MG63 (cell line): ENCODE measurements at regions not wholly inside any gene's neighbourhood (a gene's known extent, or its start where the extent isn't known, plus 50 kb on each side); places are given as distances from the start of the nearest gene placed in this dataset.
"Not testable (repeated sequence)": the region's sequence is repeated elsewhere in the genome, so short reads cannot be mapped to it uniquely, and the experiment has no call there.

Experiments
- DNase-seq: peaks from one replicate; pipeline ENCODE4 v3.0.0-alpha.2; 2020
- H3K27me3 ChIP-seq: fragments of 250-450 bp; sonication (Bioruptor Pico); 2 replicates; pipeline ENCODE4 v1.5.1; 2020; ENCODE audit warnings: mild to moderate bottlenecking, moderate library complexity
- H3K36me3 ChIP-seq: fragments of 250-450 bp; sonication (Bioruptor Pico); 2 replicates; pipeline ENCODE4 v1.5.1; 2020; ENCODE audit warnings: mild to moderate bottlenecking, moderate library complexity
- H3K4me3 ChIP-seq: fragments of 250-450 bp; sonication (Bioruptor Pico); 2 replicates; pipeline ENCODE4 v1.5.1; 2020; ENCODE audit warnings: mild to moderate bottlenecking, moderate library complexity
- H3K9me3 ChIP-seq: fragments of 250-450 bp; sonication (Bioruptor Pico); 2 replicates; pipeline ENCODE4 v1.5.1; 2020; ENCODE audit warnings: mild to moderate bottlenecking, moderate library complexity

DNA sequence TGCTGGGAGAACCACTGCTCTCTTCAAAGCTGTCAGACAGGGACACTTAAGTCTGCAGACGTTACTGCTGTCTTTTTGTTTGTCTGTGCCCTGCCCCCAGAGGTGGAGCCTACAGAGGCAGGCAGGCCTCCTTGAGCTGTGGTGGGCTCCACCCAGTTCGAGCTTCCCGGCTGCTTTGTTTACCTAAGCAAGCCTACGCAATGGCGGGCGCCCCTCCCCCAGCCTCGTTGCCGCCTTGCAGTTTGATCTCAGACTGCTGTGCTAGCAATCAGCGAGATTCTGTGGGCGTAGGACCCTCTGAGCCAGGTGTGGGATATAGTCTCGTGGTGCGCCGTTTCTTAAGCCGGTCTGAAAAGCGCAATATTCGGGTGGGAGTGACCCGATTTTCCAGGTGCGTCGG is 242.6 kb upstream of the DEPDC1 start:
- H3K4me3 ChIP-seq, H3K36me3 ChIP-seq, H3K9me3 ChIP-seq, DNase-seq, H3K27me3 ChIP-seq: not testable (repeated sequence)

DNA sequence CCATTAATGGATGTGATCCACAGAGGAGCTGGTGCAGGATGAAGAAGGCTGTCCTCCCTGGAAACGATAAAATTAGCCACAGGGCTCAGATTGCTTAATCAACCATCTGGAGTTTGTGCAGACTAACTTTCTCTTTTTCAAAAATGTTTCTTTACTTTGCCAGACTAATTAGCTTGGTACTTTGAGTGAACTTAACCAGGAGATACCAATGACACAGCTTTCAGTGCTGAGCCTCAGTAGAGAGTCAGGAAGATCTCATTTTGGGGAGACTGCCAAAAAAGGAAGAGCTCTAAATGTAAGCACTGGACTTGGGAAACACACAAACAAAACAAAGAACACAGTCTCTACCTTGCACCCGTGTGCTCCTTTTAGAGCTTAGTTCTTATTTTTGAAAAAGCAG is 248.1 kb upstream of the DEPDC1 start:
- H3K36me3 ChIP-seq = no peaks in the 10 kb centered on the region
- no peak overlapping the region for H3K4me3 ChIP-seq
- no peak for DNase-seq
- no peaks in the 10 kb centered on the region for H3K27me3 ChIP-seq
- H3K9me3 ChIP-seq = no peaks in the 10 kb centered on the region

DNA sequence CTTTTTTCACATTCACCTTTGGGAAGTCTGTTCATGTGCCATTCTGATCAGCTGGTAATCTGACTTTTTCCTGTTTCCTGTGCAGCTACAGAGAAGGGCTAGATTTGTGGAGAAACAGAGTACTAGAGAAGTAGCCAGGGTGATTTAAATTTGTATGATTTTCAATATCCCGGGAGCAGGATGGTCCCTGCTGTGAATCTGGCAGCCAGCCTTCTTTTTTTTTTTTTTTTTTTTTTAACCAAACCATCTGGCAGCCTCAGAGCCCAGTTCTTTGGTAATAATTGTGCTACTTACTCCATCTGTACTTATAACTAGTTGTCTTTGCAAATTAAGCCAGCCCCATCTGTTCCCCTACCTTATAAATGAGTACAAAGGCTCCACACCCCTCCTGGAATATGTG is 248.6 kb upstream of the DEPDC1 start:
- DNase-seq = no peak
- no peaks in the 10 kb centered on the region for H3K9me3 ChIP-seq
- no peaks in the 10 kb centered on the region for H3K27me3 ChIP-seq
- H3K4me3 ChIP-seq = no peak overlapping the region
- H3K36me3 ChIP-seq = no peaks in the 10 kb centered on the region

DNA sequence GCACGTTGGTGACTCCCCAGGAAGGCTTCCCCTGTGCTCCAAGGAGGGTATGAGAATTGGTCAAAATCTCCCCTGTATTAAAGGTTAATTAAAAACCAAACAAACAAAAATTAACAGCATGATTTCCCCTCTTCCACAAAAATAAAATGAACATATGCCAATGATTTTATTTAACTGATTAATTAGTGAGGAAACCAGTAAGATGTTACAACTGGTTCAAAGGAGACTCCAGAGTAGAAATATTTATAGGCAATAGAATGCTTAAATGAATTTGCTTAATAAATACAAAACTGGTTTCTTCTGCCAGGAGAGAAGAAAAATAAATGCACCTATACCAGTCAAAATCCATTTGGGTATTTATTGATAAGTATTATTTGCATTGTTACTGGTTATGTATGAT is 249.5 kb upstream of the DEPDC1 start:
- Histone ChIP-seq H3K36me3 (no peaks in the 10 kb centered on the region), H3K4me3 (no peak overlapping the region), H3K27me3 (no peaks in the 10 kb centered on the region), H3K9me3 (no peaks in the 10 kb centered on the region)
- no peak for DNase-seq

DNA sequence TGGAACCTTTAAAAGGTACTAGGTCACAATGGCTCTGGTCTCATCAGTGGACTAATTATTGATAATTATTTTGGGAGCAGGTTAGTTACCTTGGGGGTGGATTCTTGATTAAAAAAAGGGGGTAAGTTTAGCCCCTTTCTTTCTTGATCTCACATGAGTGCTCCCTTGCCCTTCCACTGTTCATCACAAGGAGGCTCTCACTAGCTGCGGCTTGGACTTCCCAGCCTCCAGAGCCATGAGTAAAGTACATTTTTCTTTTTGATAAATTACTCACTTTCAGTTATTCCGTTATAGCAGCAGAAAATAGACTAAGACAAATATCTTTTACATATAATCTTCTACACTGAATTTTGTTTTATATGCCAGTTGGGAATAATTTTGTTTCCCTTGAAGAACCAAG is 254.8 kb upstream of the DEPDC1 start:
- no peak for DNase-seq
- Histone ChIP-seq H3K36me3 (no peaks in the 10 kb centered on the region), H3K9me3 (no peaks in the 10 kb centered on the region), H3K4me3 (no peak overlapping the region), H3K27me3 (no peaks in the 10 kb centered on the region)

DNA sequence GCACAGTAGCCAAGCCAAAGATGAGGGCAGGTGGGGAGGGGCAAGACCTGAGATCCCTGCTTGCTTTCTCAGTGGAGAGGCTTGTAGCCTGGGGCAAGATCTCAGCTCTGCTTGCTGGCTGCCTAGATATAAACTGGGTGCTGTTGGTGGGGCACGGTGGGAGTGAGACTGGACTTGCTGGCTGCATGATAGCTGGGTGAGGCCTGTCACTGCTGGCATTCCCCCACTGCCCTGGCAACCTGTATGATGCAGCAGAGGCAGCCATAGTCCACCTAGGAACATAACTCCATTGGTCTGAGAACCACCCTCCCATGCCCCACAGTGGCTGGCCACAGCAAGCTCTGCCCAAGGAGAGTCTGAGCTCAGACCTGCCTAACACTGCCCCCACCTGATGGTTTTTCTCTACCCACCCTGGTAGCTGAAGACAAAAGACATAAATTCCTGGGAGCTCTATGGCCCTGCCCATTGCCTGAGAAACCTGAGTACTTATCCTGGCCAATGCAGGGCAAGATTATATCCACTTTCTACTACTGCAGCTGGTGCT is 261.9 kb upstream of the DEPDC1 start:
- H3K4me3 ChIP-seq = no peak overlapping the region
- no peak for DNase-seq

DNA sequence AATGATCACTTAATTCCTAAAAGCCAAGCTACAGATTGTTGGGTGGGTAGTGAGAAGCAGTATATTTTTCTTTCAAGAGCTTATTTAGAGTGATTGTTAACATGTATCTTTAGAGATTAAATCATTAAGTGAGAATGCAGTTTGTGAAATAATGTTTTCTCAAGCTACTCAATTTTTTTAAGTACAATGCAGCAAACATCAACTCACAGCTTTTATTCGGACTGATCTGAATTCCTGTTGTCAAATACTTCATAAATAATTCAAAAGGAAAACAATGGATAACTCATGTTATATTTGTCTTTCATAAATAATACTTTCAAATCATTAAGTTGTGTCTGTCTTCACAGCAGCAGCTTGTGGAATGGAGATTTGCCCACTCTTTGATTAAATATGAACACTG is 271.1 kb upstream of the DEPDC1 start:
- no peaks in the 10 kb centered on the region for H3K9me3 ChIP-seq
- no peak overlapping the region for H3K4me3 ChIP-seq
- no peaks in the 10 kb centered on the region for H3K36me3 ChIP-seq
- no peaks in the 10 kb centered on the region for H3K27me3 ChIP-seq
- no peak for DNase-seq

More for the DNA sequence above, 261.9 kb upstream of the DEPDC1 start:
- no peaks in the 10 kb centered on the region for H3K36me3 ChIP-seq
- H3K27me3 ChIP-seq = no peaks in the 10 kb centered on the region
- no peaks in the 10 kb centered on the region for H3K9me3 ChIP-seq

DNA sequence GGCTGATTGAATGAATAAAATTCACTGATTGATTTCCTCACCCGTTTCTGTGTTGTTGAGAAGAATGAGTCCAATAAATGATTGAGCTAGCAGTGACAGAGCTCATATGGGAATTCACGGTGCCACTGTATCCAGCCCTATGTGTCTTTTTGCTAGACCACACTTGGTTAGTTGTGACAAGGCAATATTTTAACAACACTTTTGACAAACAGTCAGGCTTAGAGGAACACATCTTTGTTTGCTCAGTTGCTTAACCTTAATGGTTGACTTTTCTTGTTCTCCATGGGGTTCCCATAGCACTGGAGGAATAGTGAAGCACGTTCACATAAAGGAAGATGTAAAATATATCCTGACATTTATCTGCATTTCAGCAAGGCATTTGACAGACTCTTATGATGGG is 273.9 kb upstream of the DEPDC1 start:
- H3K9me3 ChIP-seq = no peaks in the 10 kb centered on the region
- no peaks in the 10 kb centered on the region for H3K27me3 ChIP-seq
- no peaks in the 10 kb centered on the region for H3K36me3 ChIP-seq
- no peak for DNase-seq
- H3K4me3 ChIP-seq = no peak overlapping the region

DNA sequence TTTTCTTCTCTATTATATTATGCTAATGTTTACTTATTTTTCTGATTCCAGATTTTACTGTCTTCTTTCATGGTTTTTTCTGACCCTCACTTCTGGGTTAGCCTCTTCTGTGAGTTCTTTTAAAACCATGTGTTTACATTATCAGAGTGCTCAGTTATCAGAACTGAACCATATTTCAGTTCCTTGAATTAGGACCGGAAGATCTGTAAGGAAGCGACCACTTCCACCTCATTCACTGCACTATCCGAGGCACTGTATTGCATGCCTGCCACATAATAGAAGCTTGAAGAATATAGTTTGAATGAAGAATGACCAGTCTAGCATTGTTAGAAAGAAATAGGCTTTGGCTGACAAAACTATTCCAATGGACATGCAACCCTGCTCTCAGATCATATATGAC is 281.0 kb upstream of the DEPDC1 start:
- Histone ChIP-seq H3K4me3 (no peak overlapping the region), H3K9me3 (0 out of 2 replicates have a peak, but pooled peaks cover 3% of the 10 kb centered on the region), H3K36me3 (no peaks in the 10 kb centered on the region), H3K27me3 (no peaks in the 10 kb centered on the region)
- DNase-seq = no peak

DNA sequence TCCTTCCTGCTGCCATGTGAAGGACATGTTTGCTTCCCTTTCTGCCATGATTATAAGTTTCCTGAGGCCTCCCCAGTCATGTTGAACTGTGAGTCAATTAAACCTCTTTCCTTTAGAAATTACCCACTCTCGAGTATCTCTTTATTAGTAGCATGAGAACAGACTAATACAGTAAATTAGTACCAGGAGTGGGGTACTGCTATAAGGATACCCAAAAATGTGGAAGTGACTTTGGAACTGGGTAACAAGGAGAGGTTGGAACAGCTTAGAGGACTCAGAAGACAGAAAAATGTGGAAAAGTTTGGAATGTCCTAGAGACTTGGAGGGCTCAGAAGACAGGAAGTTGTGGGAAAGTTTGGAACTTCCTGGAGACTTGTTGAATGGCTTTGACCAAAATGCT is 283.0 kb upstream of the DEPDC1 start:
- not testable (repeated sequence) for H3K9me3 ChIP-seq, H3K36me3 ChIP-seq, DNase-seq, H3K4me3 ChIP-seq, H3K27me3 ChIP-seq

DNA sequence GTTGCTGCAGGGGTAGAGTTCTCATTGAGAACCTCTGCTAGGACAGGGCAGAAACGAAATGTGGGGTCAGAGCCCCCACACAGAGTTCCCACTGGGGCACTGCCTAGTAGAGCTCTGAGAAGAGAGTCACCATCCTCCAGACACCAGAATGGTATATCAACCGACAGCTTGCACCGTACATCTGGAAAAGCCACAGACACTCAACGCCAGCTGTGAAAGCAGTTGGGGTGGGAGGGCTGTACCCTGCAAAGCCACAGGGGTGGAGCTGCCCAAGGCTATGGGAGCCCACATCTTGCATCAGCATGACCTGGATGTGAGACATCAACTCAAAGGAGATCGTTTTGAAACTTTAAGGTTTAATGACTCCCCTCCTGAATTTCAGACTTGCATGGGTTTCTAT is 284.0 kb upstream of the DEPDC1 start:
- Histone ChIP-seq H3K4me3 (no peak overlapping the region), H3K27me3 (0 out of 2 replicates have a peak, but pooled peaks cover 2% of the 10 kb centered on the region), H3K36me3 (no peaks in the 10 kb centered on the region), H3K9me3 (0 out of 2 replicates have a peak, but pooled peaks cover 3% of the 10 kb centered on the region)
- no peak for DNase-seq

DNA sequence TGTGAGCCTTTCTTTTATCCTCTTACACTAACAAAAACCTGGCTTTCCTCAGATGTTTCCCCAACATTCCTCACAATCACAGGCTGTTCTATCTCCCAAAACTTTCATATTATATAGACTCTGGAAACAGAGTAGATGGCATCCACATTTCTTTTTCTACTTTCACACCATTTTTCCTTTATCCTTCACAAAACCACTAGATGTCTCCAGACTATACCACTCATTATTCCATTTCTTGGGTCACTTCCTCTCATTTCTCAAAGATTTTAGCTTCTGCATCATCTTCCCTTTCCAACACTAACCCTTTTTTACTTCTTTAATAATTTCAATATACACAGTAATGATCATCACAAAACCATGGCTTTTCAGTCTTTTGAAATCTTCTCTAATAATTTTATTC is 286.0 kb upstream of the DEPDC1 start:
- no peak for DNase-seq
- H3K4me3 ChIP-seq = no peak overlapping the region
- no peaks in the 10 kb centered on the region for H3K36me3 ChIP-seq
- H3K9me3 ChIP-seq = 0 out of 2 replicates have a peak, but pooled peaks cover 3% of the 10 kb centered on the region
- 0 out of 2 replicates have a peak, but pooled peaks cover 2% of the 10 kb centered on the region for H3K27me3 ChIP-seq

DNA sequence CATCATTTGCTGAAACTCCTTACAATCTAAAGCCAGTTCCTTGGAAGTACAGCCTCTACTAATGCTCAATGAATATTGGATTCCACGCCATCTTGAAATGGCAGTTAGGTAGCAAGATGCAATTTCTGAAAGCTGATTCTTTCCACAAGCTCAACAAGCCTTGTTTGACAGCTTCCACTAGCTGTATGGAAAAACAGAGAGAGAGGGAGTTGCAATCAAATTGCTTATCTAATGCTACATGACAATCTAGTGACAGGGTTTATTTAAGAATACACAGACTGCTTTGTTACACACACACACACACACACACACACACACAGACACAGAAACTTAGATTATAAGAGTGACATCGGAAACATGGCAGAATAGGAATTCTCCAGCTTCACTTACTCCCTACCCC is 288.4 kb upstream of the DEPDC1 start:
- Histone ChIP-seq H3K4me3 (no peak overlapping the region), H3K9me3 (no peaks in the 10 kb centered on the region), H3K27me3 (0 out of 2 replicates have a peak, but pooled peaks cover 2% of the 10 kb centered on the region), H3K36me3 (no peaks in the 10 kb centered on the region)
- DNase-seq = no peak

DNA sequence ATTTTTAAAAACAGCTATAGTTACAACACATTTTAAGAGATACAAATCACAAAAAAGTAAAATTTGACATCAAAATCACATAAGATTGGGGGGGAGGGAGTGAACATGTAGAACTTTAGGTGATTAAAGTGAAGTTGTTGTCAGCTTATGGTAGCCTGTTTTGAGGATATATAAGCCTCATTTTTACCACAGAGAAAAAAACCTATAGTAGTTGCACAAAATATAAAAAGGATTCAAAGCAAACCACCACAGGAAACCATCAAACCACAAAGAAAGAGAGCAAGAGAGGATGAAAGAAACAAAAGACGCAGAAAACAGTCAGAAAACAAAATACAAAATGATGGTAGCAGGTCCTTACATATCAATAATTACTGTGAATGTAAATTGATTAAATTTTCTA is 291.9 kb upstream of the DEPDC1 start:
- Histone ChIP-seq H3K4me3 (no peak overlapping the region), H3K27me3 (no peaks in the 10 kb centered on the region), H3K36me3 (no peaks in the 10 kb centered on the region), H3K9me3 (no peaks in the 10 kb centered on the region)
- no peak for DNase-seq

DNA sequence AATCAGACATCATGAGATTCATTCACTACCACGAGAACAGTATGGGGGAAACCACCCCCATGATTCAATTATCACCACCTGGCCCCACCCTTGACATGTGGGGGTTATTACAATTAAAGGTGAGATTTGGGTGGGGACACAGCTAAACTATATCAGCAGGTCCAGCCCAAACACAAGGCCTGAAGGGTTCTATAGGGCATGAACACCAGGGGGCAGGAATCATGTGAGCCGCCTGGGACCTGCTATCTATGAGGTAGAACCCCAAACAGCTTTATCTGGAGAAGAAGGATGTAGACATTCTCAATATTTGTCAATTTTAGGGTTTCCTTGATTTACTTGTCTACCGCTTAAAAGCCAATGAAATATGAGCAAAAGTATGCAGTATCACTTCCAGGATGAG is 294.9 kb upstream of the DEPDC1 start:
- DNase-seq = no peak
- no peak overlapping the region for H3K4me3 ChIP-seq
- H3K36me3 ChIP-seq = no peaks in the 10 kb centered on the region
- H3K9me3 ChIP-seq = no peaks in the 10 kb centered on the region
- no peaks in the 10 kb centered on the region for H3K27me3 ChIP-seq

DNA sequence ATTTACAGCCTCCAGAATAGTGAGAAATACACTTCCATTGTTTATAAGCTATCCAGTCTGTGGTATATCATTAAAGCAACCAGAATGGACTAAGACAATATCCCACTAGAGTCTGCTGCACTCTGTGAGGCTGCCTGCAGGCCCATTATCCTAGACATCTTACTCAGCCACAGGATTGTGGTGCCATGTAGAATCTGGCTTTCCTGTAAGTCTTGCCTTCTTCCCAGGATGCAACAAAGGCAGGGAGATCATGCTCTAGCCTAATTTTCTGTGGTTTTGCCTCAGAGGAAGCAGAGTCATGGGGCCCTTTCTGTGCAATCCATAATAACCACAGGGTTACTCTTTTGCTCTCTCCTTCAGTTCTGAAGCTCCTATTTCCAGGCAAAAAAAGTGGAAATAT is 299.1 kb upstream of the DEPDC1 start:
- Histone ChIP-seq H3K27me3 (no peaks in the 10 kb centered on the region), H3K9me3 (no peaks in the 10 kb centered on the region), H3K36me3 (no peaks in the 10 kb centered on the region), H3K4me3 (no peak overlapping the region)
- no peak for DNase-seq

DNA sequence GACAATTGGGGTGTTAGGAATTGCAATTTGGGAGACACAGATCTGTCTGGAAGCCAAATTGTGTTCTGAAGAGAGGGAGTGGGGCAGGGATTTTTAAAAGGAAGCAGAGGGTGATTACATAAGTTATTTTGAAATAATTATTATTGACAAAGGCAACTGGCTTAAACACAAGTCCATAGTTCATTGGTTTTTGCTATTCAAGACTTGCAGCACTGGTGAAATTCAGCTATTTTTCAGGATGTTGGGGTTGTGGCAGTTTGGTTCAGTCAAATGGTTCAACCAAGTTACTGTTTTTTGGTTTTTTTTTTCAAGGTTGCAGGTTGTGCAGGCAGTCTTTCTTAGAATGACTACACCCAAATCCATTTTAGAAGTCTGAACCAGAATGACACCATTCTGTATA is 300.0 kb upstream of the DEPDC1 start:
- Histone ChIP-seq H3K27me3 (no peaks in the 10 kb centered on the region), H3K36me3 (no peaks in the 10 kb centered on the region), H3K4me3 (no peak overlapping the region), H3K9me3 (no peaks in the 10 kb centered on the region)
- DNase-seq = no peak

DNA sequence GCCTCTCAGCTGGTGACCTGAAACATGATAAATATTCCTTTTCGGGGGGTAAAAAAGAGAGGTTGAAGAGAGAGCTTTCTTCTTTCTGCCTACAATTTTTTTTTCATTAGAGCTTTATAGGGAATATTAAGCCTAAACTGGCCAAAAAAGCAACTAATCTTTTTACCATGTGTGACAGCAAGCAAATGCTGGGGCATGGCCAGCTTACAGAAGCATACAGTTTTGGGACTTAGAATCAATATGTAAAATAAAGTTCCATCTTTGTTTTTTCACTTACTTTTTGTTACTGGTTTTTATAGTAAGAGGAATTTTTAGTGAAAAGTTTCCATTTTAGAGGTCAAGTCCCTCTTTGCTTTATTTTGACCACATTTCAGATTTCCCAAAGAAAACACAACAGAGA is 301.2 kb upstream of the DEPDC1 start:
- DNase-seq = no peak
- H3K27me3 ChIP-seq = no peaks in the 10 kb centered on the region
- no peak overlapping the region for H3K4me3 ChIP-seq
- no peaks in the 10 kb centered on the region for H3K9me3 ChIP-seq
- H3K36me3 ChIP-seq = no peaks in the 10 kb centered on the region

DNA sequence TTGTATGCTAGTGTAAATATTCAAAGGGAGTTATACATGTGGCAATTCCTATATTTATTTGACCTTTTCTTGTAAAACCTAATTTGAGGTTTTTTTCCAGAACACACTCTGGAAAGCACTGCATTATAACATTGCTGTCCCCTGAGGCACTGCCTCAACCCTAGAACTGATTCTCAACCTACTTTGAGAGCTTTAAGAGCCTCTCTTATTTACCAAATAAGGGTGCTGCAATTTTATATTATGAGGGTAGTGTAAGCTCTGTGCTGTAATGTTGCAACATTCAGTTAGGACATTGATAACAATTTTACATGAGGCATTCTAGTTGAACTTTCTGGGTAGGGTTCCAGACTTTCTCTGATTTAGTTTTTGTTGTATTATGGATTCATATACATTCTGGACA is 302.2 kb upstream of the DEPDC1 start:
- H3K36me3 ChIP-seq = no peaks in the 10 kb centered on the region
- H3K4me3 ChIP-seq = no peak overlapping the region
- H3K27me3 ChIP-seq = no peaks in the 10 kb centered on the region
- DNase-seq = no peak
- no peaks in the 10 kb centered on the region for H3K9me3 ChIP-seq
